GM12878 (cell line): ENCODE measurements at regions not wholly inside any gene's neighbourhood (a gene's known extent, or its start where the extent isn't known, plus 50 kb on each side); places are given as distances from the start of the nearest gene placed in this dataset.

ENCODE experiments used
- ATAC-seq: fragments of 200-7000 bp; cut with Tn5 transposase; 3 replicates; pipeline ENCODE4 v1.9.1; 2020; ENCODE audit warnings: mild to moderate bottlenecking, moderate library complexity
- BruUV-seq: library from RNA; stranded (reverse); fragments of 400-500 nt; replicated peaks from 2 replicates; lab custom pipeline; 2021; lab: Mats Ljungman, UMichigan
- CTCF ChIA-PET: fragments of 300-600 bp; sonication (Branson Sonifier 250); formaldehyde crosslinking; extraction: SDS; loops from one replicate; lab custom pipeline; 2021; ENCODE audit warnings: inconsistent platforms; lab: Yijun Ruan, JAX
- POLR2A ChIA-PET: fragments of 350-600 bp; formaldehyde crosslinking; extraction: SDS; loops from one replicate; lab custom pipeline; 2021; ENCODE audit warnings: inconsistent platforms; lab: Charles Lee
- RAD21 ChIA-PET: fragments of 300-600 bp; sonication (Branson Sonifier 250); formaldehyde crosslinking; loops from one replicate; lab custom pipeline; 2023; ENCODE audit warnings: antibody characterized with exemption; ENCODE audit not compliant: unreplicated experiment; lab: Charles Lee
- SMC1A ChIA-PET: fragments of 300-600 bp; sonication (Branson Sonifier 250); formaldehyde crosslinking; loops from one replicate; lab custom pipeline; 2023; ENCODE audit not compliant: unreplicated experiment, uncharacterized antibody; lab: Charles Lee
- DNase-seq: peaks from one replicate; pipeline ENCODE4 v3.0.0-alpha.2; 2011; ENCODE audit warnings: low read depth, low spot score
- FAIRE-seq: peaks from 3 replicates; lab custom pipeline; 2011; peaks lifted over from hg19 to GRCh38; lab: Jason Lieb, UNC
- H2AFZ ChIP-seq: 2 replicates; pipeline ENCODE4 v1.6.0; 2011; ENCODE audit warnings: low read depth, low read length, control low read depth; ENCODE audit not compliant: control insufficient read depth
- H3K27ac ChIP-seq: 2 replicates; pipeline ENCODE4 v1.5.1; 2011; ENCODE audit warnings: control low read depth; ENCODE audit not compliant: control insufficient read depth, insufficient read depth
- H3K27me3 ChIP-seq, 2 experiments: replicated peaks in 1 of 2; 2 replicates each; pipeline versions ENCODE4 v1.6.0 to v1.6.1; 2011; ENCODE audit warnings: low read length in 1 of 2; ENCODE audit not compliant: control insufficient read depth in 2 of 2, insufficient read depth in 2 of 2
- H3K36me3 ChIP-seq, 2 experiments: 2 replicates each; pipeline ENCODE4 v1.5.1; 2011; ENCODE audit warnings: low read length in 1 of 2; ENCODE audit not compliant: control insufficient read depth in 2 of 2, insufficient read depth in 2 of 2
- H3K4me1 ChIP-seq: 2 replicates; pipeline ENCODE4 v1.6.1; 2011; ENCODE audit warnings: mild to moderate bottlenecking, low read length, moderate library complexity, mixed read lengths; ENCODE audit not compliant: control insufficient read depth, insufficient read depth
- H3K4me2 ChIP-seq: 2 replicates; pipeline ENCODE4 v1.6.0; 2011; ENCODE audit warnings: control low read depth; ENCODE audit not compliant: control insufficient read depth, insufficient read depth
- H3K4me3 ChIP-seq: fragments of 200-600 bp; sonication (generic); 2 replicates; pipeline ENCODE4 v1.5.1; 2016
- H3K79me2 ChIP-seq: 2 replicates; pipeline ENCODE4 v1.6.0; 2011; ENCODE audit warnings: low read length; ENCODE audit not compliant: control insufficient read depth, insufficient read depth
- H3K9ac ChIP-seq: 2 replicates; pipeline ENCODE4 v1.8.0; 2011; ENCODE audit warnings: low read length, control low read depth, mixed read lengths; ENCODE audit not compliant: control insufficient read depth, insufficient read depth
- H3K9me3 ChIP-seq: replicated peaks from 3 replicates; pipeline ENCODE4 v1.5.1; 2011; ENCODE audit warnings: mild to moderate bottlenecking, low read length; ENCODE audit not compliant: control insufficient read depth, insufficient read depth
- H4K20me1 ChIP-seq: 2 replicates; pipeline ENCODE4 v1.6.0; 2011; ENCODE audit not compliant: control insufficient read depth, insufficient read depth
- ASH2L ChIP-seq: fragments of 300-600, 200-600 bp; sonication (generic); IDR thresholded peaks from 2 replicates; pipeline ENCODE4 v1.6.1; 2017; ENCODE audit warnings: low read depth, mild to moderate bottlenecking, borderline replicate concordance
- CHD1 ChIP-seq: IDR thresholded peaks from 2 replicates; pipeline ENCODE4 v1.6.1; 2012; ENCODE audit warnings: low read depth, low read length, improper control_type of control experiment
- E4F1 ChIP-seq: fragments of 450-650 bp; IDR thresholded peaks from 2 replicates; pipeline ENCODE4 v1.6.1; 2018; ENCODE audit warnings: borderline replicate concordance, mild to moderate bottlenecking; ENCODE audit not compliant: partially characterized antibody
- EGR1 ChIP-seq, 2 experiments: IDR thresholded peaks; 1 replicate in 1 of 2; 2 replicates in 1 of 2; pipeline ENCODE4 v1.6.1; 2011 to 2012; ENCODE audit warnings: low read depth in 2 of 2, low read length in 2 of 2, borderline replicate concordance in 1 of 2, mild to moderate bottlenecking in 1 of 2, moderate library complexity in 1 of 2
- HDAC6 ChIP-seq: fragments of 200-600 bp; sonication (generic); IDR thresholded peaks from one replicate; pipeline ENCODE4 v1.8.0; 2017; ENCODE audit warnings: antibody characterized with exemption; ENCODE audit not compliant: unreplicated experiment
- MYB ChIP-seq: fragments of 150-350 bp; IDR thresholded peaks from 2 replicates; pipeline ENCODE4 v1.6.1; 2014; ENCODE audit warnings: mild to moderate bottlenecking, low read depth, low read length, borderline replicate concordance
- NFYA ChIP-seq: IDR thresholded peaks from 2 replicates; pipeline ENCODE4 v1.6.1; 2011; ENCODE audit warnings: low read depth, mild to moderate bottlenecking, low read length, improper control_type of control experiment, borderline replicate concordance
- PML ChIP-seq: IDR thresholded peaks from 2 replicates; pipeline ENCODE4 v1.6.1; 2012; ENCODE audit warnings: low read length, inconsistent platforms
- SKIL ChIP-seq: fragments of 450-650 bp; IDR thresholded peaks from 2 replicates; pipeline ENCODE4 v1.6.1; 2017; ENCODE audit warnings: mild to moderate bottlenecking, low read depth, inconsistent platforms; ENCODE audit not compliant: poor library complexity, severe bottlenecking
- TAF1 ChIP-seq: IDR thresholded peaks from 2 replicates; pipeline ENCODE4 v1.6.1; 2011; ENCODE audit warnings: mild to moderate bottlenecking, low read depth, low read length, borderline replicate concordance
- ZBTB33 ChIP-seq: fragments of 450-650 bp; IDR thresholded peaks from 2 replicates; pipeline ENCODE4 v1.6.1; 2017; ENCODE audit warnings: mild to moderate bottlenecking
- ZBTB4 ChIP-seq: fragments of 450-650 bp; formaldehyde crosslinking; IDR thresholded peaks from 2 replicates; pipeline ENCODE4 v1.4.0; 2022; ENCODE audit warnings: mild to moderate bottlenecking, moderate library complexity
- WGBS: methylation state at CpG from one replicate; pipeline ENCODE4 v1.1.6; 2016; ENCODE audit warnings: low lambda C conversion rate; ENCODE audit not compliant: insufficient replicate concordance, insufficient coverage; ENCODE audit errors: missing lambda C conversion rate; 5-methylcytosine and 5-hydroxymethylcytosine counted together
- in situ Hi-C: fragments of 300-500 bp; cut with MboI; formaldehyde crosslinking; loops from 9 replicates; pipeline ENCODE4 v1.14.3; 2018; ENCODE audit warnings: mixed read lengths
- intact Hi-C: fragments of 100-400 bp; cut with micrococcal nuclease; formaldehyde crosslinking; loops from one replicate; pipeline ENCODE4 v1.14.2; 2022; ENCODE audit not compliant: unreplicated experiment

DNA sequence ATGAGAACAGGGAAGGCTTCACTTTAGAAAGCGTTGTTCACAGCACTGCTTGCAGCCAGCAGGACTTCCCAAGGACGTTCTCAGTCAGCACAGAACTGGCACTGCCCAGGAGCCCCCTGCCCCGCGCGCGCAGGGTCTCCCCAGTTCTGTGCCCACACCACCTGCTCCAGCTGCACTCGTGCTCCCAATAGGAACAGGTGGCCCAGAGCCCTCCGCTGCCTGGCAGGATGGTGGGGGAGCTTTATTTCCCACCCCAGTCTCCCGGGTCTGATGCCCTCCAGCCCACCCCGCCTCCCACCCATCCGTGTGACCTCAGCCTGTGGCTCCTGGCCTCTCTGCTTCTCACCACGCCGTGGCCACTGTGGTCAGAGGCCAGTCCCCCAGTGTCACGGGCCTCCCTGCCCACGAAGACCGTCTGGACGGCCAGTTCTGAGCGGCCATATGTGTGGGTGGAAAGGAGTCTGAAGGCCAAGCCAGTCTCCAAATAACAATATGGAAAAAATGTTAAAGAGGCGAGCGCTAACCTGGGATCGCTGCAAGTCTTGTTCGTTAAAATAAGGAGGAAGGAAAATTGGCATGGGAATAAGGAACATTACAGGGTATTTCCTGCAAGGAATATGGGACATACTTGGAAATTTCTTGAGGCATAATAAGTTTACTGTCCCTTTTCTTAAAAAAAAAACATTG is 54.6 kb upstream of the PCSK6 start (continued):
- TF ChIP-seq EGR1 (IDR thresholded peaks at IDR 0.05; ENCODE audit: borderline replicate concordance in 1 of 2, low read depth in 2 of 2, low read length in 2 of 2) (no peak), ZBTB4 (CRISPR knock-in tag) (no peak), SKIL (no peak)

DNA sequence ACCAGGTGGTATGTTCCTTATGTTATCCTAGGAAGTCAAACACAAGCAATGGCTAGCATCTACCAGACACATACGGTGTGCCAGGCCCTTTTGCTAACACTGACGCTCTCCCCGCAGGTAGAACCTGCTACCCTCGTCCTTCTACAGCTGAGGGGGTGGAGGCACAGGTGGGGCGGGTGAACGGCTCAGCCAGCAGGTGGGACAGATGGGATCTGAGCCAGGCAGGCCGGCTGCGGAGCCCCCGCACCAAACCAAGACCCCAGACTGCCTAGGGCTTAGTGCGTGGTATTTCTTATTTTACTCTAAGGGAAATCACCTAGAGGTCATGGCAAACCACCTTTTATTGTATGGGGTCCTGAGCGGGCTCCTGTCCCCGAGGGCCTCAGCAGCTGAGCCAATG is 53.9 kb upstream of the PCSK6 start:
- SMC1A ChIA-PET = no interaction called here
- in situ Hi-C loops (no loop called here), intact Hi-C loops (no loop called here)
- H3K4me2 ChIP-seq = no peak overlapping the region
- H3K9me3 ChIP-seq = no peaks in the 10 kb centered on the region
- POLR2A ChIA-PET = no interaction called here
- no peaks in the 10 kb centered on the region for H3K79me2 ChIP-seq
- no peak overlapping the region for H3K4me3 ChIP-seq
- no peak overlapping the region for H2AFZ ChIP-seq
- DNase-seq (no peak), FAIRE-seq (no peak), ATAC-seq (no peak)
- CTCF ChIA-PET = no interaction called here
- WGBS = 47% methylated on average over 12 of the region's 12 CpGs
- H3K36me3 ChIP-seq = no peaks in the 10 kb centered on the region
- no TSS peak for BruUV-seq
- no peak overlapping the region for H3K9ac ChIP-seq
- H3K27ac ChIP-seq = no peak overlapping the region
- no peaks in the 10 kb centered on the region for H3K27me3 ChIP-seq
- RAD21 ChIA-PET = no interaction called here
- no peaks in the 10 kb centered on the region for H3K4me1 ChIP-seq
- H4K20me1 ChIP-seq = no peaks in the 10 kb centered on the region
- TF ChIP-seq E4F1 (no peak), ZBTB33 (no peak), PML (no peak), NFYA (no peak), CHD1 (no peak), MYB (no peak), ASH2L (no peak), TAF1 (no peak), HDAC6 (no peak)
